Neural cell (in vitro differentiated cells): ENCODE measurements at regions not wholly inside any gene's neighbourhood (a gene's known extent, or its start where the extent isn't known, plus 50 kb on each side); places are given as distances from the start of the nearest gene placed in this dataset.

ENCODE experiments used
- CTCF ChIP-seq: fragments of 450-650 bp; IDR thresholded peaks from 2 replicates; pipeline ENCODE4 v1.5.1; 2014; ENCODE audit warnings: antibody characterized with exemption, mild to moderate bottlenecking, moderate library complexity; ENCODE audit not compliant: poor library complexity, severe bottlenecking
- EP300 ChIP-seq: fragments of 450-650 bp; conservative IDR thresholded peaks from 2 replicates; pipeline ENCODE4 v1.6.1; 2014; ENCODE audit warnings: antibody characterized with exemption, mild to moderate bottlenecking, moderate library complexity; ENCODE audit not compliant: poor library complexity, severe bottlenecking
- EZH2 ChIP-seq: fragments of 200-600, 300-800 bp; shearing (Covaris generic), sonication (generic); IDR thresholded peaks from 2 replicates; pipeline ENCODE4 v1.6.1; 2014; ENCODE audit warnings: antibody characterized with exemption, low read length, borderline replicate concordance, mild to moderate bottlenecking; ENCODE audit not compliant: insufficient read depth, poor library complexity, severe bottlenecking
- POLR2AphosphoS5 ChIP-seq: IDR thresholded peaks from 2 replicates; pipeline ENCODE4 v1.6.1; 2012
- TAF1 ChIP-seq: IDR thresholded peaks from 2 replicates; pipeline ENCODE4 v1.6.1; 2012; ENCODE audit warnings: low read depth
- TF ChIP-seq, protein P1 (sequence below): IDR thresholded peaks from 2 replicates; pipeline ENCODE4 v1.6.1; 2012; ENCODE audit warnings: borderline replicate concordance

- TF ChIP-seq CTCF, result no peak
- TF ChIP-seq TAF1, result no peak
- TF ChIP-seq EP300, result no peak
- TF ChIP-seq EZH2, result no peak
- TF ChIP-seq, protein P1, sequence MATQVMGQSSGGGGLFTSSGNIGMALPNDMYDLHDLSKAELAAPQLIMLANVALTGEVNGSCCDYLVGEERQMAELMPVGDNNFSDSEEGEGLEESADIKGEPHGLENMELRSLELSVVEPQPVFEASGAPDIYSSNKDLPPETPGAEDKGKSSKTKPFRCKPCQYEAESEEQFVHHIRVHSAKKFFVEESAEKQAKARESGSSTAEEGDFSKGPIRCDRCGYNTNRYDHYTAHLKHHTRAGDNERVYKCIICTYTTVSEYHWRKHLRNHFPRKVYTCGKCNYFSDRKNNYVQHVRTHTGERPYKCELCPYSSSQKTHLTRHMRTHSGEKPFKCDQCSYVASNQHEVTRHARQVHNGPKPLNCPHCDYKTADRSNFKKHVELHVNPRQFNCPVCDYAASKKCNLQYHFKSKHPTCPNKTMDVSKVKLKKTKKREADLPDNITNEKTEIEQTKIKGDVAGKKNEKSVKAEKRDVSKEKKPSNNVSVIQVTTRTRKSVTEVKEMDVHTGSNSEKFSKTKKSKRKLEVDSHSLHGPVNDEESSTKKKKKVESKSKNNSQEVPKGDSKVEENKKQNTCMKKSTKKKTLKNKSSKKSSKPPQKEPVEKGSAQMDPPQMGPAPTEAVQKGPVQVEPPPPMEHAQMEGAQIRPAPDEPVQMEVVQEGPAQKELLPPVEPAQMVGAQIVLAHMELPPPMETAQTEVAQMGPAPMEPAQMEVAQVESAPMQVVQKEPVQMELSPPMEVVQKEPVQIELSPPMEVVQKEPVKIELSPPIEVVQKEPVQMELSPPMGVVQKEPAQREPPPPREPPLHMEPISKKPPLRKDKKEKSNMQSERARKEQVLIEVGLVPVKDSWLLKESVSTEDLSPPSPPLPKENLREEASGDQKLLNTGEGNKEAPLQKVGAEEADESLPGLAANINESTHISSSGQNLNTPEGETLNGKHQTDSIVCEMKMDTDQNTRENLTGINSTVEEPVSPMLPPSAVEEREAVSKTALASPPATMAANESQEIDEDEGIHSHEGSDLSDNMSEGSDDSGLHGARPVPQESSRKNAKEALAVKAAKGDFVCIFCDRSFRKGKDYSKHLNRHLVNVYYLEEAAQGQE, result no peak
- no peak for TF ChIP-seq POLR2AphosphoS5
Observed at GRCh38 chr18:1026930-1027329, 122.3 kb downstream of the ADCYAP1 start.
